NCI-H748 (cell line): ENCODE measurements at regions not wholly inside any gene's neighbourhood (a gene's known extent, or its start where the extent isn't known, plus 50 kb on each side); places are given as distances from the start of the nearest gene placed in this dataset.

Experiments
- DNase-seq: peaks from one replicate; lab custom pipeline; 2025; ENCODE audit not compliant: unreplicated experiment; lab: John Stamatoyannopoulos, UW

GRCh38 chr2:215627771-215628170, 191.9 kb upstream of the FN1 start:
- DNase-seq: no peak

- DNase-seq: no peak
These were observed 191.0 kb upstream of the FN1 start for GRCh38 chr2:215626812-215627281.

GRCh38 chr2:215626063-215626462, 190.2 kb upstream of the FN1 start:
- DNase-seq: no peak

- DNase-seq: no peak
These were observed 189.3 kb upstream of the FN1 start for GRCh38 chr2:215625207-215625606.

- no peak for DNase-seq
These were observed 188.6 kb upstream of the FN1 start for GRCh38 chr2:215624423-215624829.

- peak; percentile 33 for DNase-seq
These were observed 187.0 kb upstream of the FN1 start for GRCh38 chr2:215622837-215623236.

- no peak for DNase-seq
These were observed 185.5 kb upstream of the FN1 start for GRCh38 chr2:215621381-215621780.

GRCh38 chr2:215620528-215620927, 184.7 kb upstream of the FN1 start:
- no peak for DNase-seq

GRCh38 chr2:215619989-215620388, 184.1 kb upstream of the FN1 start:
- peak; percentile 94 for DNase-seq

GRCh38 chr2:215619022-215619958, 183.4 kb upstream of the FN1 start:
- peak; percentile 97 for DNase-seq

- no peak for DNase-seq
These were observed 182.3 kb upstream of the FN1 start for GRCh38 chr2:215618145-215618544.

GRCh38 chr2:215617060-215617824, 181.4 kb upstream of the FN1 start:
- DNase-seq: no peak

- no peak for DNase-seq
These were observed 179.9 kb upstream of the FN1 start for GRCh38 chr2:215615803-215616174.

GRCh38 chr2:215615067-215615802, 179.4 kb upstream of the FN1 start:
- DNase-seq: no peak

GRCh38 chr2:215614296-215614695, 178.4 kb upstream of the FN1 start:
- peak; percentile 89 for DNase-seq

GRCh38 chr2:215613888-215614287, 178.0 kb upstream of the FN1 start:
- DNase-seq: no peak

- peak; percentile 24 for DNase-seq
These were observed 177.4 kb upstream of the FN1 start for GRCh38 chr2:215613280-215613679.

GRCh38 chr2:215612786-215613185, 176.9 kb upstream of the FN1 start:
- no peak for DNase-seq

GRCh38 chr2:215611609-215612386, 175.9 kb upstream of the FN1 start:
- DNase-seq: no peak
